ENCODE measurements at regions not wholly inside any gene's neighbourhood (a gene's known extent, or its start where the extent isn't known, plus 50 kb on each side); places are given as distances from the start of the nearest gene placed in this dataset.

DNA sequence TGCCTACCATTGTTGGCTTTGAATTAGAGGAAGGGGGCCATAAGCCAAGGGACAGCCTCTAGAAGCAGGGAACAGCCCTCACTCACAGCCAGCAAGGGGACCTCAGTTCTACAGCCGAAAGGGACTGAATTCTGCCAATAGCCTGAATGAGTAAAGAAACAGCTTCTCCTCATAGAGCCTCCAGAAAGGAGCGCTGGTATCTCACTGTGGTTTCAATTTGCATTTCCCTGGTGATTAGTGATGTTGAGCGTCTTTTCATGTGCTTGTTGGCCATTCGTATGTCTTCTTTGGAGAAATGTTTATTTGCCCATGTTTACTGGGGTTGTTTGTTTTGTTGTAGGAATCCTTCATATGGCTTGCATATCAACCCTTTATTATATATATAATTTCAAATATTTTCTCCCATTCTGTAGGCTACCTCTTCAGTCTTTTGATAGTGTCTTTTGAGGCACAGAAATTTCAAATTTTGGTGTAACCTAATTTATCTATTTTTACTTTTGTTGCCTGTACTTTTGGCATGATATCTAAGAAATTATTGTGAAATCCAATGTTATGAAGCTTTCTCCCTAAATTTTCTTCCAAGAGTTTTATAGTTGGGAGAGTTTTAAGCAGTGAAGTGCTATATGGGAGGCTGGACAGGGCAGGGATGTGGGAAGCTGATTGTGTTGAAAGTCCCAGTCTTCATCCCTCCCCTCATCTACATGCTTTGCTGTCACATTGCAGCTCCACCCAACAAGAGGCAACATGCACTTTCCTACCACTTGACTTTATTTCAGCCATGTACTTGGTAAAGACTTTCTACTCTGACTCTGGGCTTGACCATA, 57.1 kb upstream of the GPCPD1 start (continued):
- TF ChIP-seq, protein P1, sequence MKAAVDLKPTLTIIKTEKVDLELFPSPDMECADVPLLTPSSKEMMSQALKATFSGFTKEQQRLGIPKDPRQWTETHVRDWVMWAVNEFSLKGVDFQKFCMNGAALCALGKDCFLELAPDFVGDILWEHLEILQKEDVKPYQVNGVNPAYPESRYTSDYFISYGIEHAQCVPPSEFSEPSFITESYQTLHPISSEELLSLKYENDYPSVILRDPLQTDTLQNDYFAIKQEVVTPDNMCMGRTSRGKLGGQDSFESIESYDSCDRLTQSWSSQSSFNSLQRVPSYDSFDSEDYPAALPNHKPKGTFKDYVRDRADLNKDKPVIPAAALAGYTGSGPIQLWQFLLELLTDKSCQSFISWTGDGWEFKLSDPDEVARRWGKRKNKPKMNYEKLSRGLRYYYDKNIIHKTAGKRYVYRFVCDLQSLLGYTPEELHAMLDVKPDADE (IDR thresholded peaks at IDR 0.05): no peak
- no peak for TF ChIP-seq CREB1 (CRISPR knock-in tag; IDR thresholded peaks at IDR 0.05; ENCODE audit: low read depth)
- TF ChIP-seq EZH2 (IDR thresholded peaks at IDR 0.05; ENCODE audit: low read depth, unreplicated experiment): no peak

DNA sequence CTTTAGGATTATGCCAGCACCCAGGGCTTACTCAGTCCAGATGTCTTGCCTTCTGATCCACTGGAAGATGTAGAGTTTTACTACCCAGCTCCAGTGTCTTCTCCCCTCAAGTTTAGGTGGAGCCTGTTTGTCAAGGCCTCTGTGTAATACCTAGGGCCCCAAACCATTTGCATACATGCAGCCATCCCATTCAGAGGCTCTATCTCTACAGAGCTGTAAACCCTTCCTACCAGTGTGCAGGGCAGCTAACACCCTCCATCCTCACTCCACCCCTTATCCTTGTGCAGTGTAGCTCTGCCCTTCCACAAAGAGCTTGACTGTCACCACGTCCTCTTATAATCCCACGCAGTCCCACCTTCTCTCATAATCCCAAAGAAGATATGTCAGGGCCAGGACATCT, 54.6 kb upstream of the GPCPD1 start:
- Histone ChIP-seq H3K4me2 (no peak overlapping the region), H4K20me1 (replicated peaks; ENCODE audit: insufficient read depth) (no peaks in the 10 kb centered on the region), H3K9me2 (ENCODE audit: insufficient read depth) (no peaks in the 10 kb centered on the region), H2AFZ (no peak overlapping the region), H3K79me2 (replicated peaks; ENCODE audit: insufficient read depth) (no peaks in the 10 kb centered on the region), H3K4me1 (ENCODE audit: insufficient read depth) (no peaks in the 10 kb centered on the region), H3K4me3 (no peak overlapping the region), H3K27ac (ENCODE audit: low read depth) (no peak overlapping the region), H3K36me3 (ENCODE audit: insufficient read depth) (no peaks in the 10 kb centered on the region), H3F3A (replicated peaks; ENCODE audit: low read depth) (no peaks in the 10 kb centered on the region), H3K27me3 (ENCODE audit: insufficient read depth) (no peaks in the 10 kb centered on the region)
- Mint-ChIP-seq H3K4me1 (no peaks in the 10 kb centered on the region), H3K4me3 (no peak overlapping the region), H3K36me3 (ENCODE audit: low read depth) (no peaks in the 10 kb centered on the region), H3K27me3 (ENCODE audit: insufficient read depth, low read depth, poor library complexity) (peaks cover 2% of the 10 kb centered on the region), H3K9me3 (no peaks in the 10 kb centered on the region), H3K27ac (no peak overlapping the region)
- DNase-seq (ENCODE audit: low spot score) (no peak), ATAC-seq (no peak)
- TF ChIP-seq, protein P2, sequence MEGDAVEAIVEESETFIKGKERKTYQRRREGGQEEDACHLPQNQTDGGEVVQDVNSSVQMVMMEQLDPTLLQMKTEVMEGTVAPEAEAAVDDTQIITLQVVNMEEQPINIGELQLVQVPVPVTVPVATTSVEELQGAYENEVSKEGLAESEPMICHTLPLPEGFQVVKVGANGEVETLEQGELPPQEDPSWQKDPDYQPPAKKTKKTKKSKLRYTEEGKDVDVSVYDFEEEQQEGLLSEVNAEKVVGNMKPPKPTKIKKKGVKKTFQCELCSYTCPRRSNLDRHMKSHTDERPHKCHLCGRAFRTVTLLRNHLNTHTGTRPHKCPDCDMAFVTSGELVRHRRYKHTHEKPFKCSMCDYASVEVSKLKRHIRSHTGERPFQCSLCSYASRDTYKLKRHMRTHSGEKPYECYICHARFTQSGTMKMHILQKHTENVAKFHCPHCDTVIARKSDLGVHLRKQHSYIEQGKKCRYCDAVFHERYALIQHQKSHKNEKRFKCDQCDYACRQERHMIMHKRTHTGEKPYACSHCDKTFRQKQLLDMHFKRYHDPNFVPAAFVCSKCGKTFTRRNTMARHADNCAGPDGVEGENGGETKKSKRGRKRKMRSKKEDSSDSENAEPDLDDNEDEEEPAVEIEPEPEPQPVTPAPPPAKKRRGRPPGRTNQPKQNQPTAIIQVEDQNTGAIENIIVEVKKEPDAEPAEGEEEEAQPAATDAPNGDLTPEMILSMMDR (conservative IDR thresholded peaks at IDR 0.05; ENCODE audit: low read depth in 2 of 2): no peak
- TF ChIP-seq EZH2phosphoT487 (IDR thresholded peaks at IDR 0.05; ENCODE audit: unreplicated experiment): no peak
- TF ChIP-seq, protein P1 (IDR thresholded peaks at IDR 0.05): no peak
- TF ChIP-seq, protein P3, sequence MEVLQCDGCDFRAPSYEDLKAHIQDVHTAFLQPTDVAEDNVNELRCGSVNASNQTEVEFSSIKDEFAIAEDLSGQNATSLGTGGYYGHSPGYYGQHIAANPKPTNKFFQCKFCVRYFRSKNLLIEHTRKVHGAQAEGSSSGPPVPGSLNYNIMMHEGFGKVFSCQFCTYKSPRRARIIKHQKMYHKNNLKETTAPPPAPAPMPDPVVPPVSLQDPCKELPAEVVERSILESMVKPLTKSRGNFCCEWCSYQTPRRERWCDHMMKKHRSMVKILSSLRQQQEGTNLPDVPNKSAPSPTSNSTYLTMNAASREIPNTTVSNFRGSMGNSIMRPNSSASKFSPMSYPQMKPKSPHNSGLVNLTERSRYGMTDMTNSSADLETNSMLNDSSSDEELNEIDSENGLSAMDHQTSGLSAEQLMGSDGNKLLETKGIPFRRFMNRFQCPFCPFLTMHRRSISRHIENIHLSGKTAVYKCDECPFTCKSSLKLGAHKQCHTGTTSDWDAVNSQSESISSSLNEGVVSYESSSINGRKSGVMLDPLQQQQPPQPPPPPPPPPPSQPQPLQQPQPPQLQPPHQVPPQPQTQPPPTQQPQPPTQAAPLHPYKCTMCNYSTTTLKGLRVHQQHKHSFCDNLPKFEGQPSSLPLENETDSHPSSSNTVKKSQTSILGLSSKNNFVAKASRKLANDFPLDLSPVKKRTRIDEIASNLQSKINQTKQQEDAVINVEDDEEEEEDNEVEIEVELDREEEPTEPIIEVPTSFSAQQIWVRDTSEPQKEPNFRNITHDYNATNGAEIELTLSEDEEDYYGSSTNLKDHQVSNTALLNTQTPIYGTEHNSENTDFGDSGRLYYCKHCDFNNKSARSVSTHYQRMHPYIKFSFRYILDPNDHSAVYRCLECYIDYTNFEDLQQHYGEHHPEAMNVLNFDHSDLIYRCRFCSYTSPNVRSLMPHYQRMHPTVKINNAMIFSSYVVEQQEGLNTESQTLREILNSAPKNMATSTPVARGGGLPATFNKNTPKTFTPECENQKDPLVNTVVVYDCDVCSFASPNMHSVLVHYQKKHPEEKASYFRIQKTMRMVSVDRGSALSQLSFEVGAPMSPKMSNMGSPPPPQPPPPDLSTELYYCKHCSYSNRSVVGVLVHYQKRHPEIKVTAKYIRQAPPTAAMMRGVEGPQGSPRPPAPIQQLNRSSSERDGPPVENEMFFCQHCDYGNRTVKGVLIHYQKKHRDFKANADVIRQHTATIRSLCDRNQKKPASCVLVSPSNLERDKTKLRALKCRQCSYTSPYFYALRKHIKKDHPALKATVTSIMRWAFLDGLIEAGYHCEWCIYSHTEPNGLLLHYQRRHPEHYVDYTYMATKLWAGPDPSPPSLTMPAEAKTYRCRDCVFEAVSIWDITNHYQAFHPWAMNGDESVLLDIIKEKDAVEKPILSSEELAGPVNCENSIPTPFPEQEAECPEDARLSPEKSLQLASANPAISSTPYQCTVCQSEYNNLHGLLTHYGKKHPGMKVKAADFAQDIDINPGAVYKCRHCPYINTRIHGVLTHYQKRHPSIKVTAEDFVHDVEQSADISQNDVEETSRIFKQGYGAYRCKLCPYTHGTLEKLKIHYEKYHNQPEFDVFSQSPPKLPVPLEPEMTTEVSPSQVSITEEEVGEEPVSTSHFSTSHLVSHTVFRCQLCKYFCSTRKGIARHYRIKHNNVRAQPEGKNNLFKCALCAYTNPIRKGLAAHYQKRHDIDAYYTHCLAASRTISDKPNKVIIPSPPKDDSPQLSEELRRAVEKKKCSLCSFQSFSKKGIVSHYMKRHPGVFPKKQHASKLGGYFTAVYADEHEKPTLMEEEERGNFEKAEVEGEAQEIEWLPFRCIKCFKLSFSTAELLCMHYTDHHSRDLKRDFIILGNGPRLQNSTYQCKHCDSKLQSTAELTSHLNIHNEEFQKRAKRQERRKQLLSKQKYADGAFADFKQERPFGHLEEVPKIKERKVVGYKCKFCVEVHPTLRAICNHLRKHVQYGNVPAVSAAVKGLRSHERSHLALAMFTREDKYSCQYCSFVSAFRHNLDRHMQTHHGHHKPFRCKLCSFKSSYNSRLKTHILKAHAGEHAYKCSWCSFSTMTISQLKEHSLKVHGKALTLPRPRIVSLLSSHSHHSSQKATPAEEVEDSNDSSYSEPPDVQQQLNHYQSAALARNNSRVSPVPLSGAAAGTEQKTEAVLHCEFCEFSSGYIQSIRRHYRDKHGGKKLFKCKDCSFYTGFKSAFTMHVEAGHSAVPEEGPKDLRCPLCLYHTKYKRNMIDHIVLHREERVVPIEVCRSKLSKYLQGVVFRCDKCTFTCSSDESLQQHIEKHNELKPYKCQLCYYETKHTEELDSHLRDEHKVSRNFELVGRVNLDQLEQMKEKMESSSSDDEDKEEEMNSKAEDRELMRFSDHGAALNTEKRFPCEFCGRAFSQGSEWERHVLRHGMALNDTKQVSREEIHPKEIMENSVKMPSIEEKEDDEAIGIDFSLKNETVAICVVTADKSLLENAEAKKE (CRISPR knock-in tag; IDR thresholded peaks at IDR 0.05): no peak
- no peak for TF ChIP-seq ZNF331 (CRISPR knock-in tag; IDR thresholded peaks at IDR 0.05; ENCODE audit: low read depth)
- TF ChIP-seq NANOG (IDR thresholded peaks at IDR 0.05; ENCODE audit: borderline replicate concordance): no peak
- no peak for TF ChIP-seq JUNB (IDR thresholded peaks at IDR 0.05; ENCODE audit: unreplicated experiment)
- TF ChIP-seq STAT1 (IDR thresholded peaks at IDR 0.05; ENCODE audit: unreplicated experiment): no peak
- TF ChIP-seq CREB1 (CRISPR knock-in tag; IDR thresholded peaks at IDR 0.05; ENCODE audit: low read depth): no peak

Measured in GM23338 (cell line).